Skin of body (tissue), 1 donor: ENCODE measurements at regions not wholly inside any gene's neighbourhood (a gene's known extent, or its start where the extent isn't known, plus 50 kb on each side); places are given as distances from the start of the nearest gene placed in this dataset.
"Not testable (repeated sequence)": the region's sequence is repeated elsewhere in the genome, so short reads cannot be mapped to it uniquely, and the experiment has no call there.

Source experiments
- DNase-seq: peaks from one replicate; lab custom pipeline; 2025; lab: John Stamatoyannopoulos, UW

DNA sequence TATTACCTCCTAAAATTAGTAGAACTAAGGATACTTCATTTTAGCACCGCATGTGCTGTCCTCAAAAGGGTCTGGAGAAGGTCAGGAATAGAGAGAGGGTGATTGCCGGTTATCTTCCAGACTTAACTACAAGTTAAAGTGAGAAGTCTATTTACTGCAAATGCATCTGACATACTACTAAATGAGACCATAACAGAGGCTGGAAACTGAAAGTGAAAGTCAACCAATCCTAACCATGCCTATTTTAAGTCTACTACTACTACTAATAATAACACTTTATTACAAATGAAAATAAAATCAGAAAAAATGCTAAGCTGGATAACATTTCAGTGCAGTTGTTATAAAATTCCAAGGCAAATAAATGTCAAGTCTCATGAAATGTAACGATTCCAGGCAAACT lies 244.7 kb downstream of the KIF20B start:
- no peak for DNase-seq

DNA sequence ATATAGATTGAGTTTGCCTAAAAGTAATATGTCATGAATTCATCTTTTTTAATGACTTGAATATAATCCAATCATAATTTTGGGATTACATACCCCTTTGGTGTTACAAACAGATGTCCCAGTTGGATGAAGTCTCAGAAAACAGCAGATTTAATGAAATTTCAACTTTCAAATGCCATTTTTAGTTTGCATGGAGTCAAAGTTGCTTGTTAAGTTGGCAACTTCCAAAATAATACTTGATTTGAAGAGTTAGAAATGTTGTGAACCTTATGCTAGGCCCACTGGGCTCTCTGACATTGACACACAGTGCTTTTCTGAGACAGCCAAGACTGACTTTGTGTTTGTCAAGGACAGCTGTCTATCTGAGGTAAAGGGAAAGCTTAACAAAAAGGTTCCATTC lies 248.1 kb downstream of the KIF20B start:
- DNase-seq: no peak

DNA sequence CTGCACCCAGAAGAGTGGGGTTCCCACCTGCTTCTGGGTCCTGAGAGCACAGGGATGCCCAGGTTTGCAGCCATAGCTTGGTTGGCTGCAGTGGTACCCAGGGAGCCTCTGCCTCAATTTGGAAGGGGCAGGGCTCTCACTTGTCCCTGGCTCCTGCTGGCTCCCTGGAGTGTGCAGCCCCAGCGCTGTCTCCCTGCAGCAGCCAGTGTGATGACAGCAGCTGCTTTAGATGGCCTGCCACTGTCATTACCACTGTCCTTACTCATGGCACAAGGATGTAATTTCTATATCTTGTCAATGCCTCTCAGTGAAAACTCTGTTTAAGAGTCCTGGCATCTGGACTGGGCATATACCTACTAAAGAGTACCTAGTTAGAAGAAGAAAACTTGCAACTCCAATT lies 250.9 kb downstream of the KIF20B start:
- no peak for DNase-seq

DNA sequence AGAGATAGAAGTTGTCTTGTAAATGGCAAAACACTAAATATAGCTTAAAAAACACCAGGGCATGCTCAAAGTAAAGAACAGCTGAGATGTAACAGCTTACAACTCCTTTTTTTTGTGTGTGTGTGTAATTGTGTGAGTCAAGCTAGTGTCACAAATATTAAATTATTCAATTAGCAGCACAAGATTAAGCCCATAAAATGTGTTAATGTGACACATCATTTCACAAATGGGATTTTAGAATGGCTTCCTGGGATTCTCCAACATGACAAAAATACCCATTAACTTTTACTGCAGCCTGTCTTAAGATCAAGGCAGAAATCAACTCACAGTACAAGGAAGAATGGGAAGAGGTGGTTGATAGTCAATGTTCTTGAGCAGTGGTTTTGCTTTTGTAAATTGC lies 251.4 kb downstream of the KIF20B start:
- no peak for DNase-seq

DNA sequence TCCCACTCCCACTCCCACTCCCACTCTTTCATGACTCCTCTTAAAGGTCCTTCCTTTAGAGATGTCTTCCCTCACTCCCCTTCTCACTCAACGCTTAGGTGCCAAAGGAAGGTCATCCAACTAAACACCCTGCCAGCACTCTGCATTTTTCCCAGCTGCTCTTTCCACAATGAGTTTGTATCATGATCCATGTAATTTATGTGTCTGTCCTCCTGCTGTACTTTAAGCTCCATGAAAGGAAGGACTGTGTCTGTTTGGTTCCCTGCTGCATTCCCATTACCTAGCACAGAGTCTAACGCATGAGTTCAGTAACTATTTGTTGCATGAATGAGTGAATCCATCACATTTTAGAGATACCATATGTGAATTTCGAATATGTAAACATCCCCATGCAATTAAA lies 252.7 kb downstream of the KIF20B start:
- no peak for DNase-seq

DNA sequence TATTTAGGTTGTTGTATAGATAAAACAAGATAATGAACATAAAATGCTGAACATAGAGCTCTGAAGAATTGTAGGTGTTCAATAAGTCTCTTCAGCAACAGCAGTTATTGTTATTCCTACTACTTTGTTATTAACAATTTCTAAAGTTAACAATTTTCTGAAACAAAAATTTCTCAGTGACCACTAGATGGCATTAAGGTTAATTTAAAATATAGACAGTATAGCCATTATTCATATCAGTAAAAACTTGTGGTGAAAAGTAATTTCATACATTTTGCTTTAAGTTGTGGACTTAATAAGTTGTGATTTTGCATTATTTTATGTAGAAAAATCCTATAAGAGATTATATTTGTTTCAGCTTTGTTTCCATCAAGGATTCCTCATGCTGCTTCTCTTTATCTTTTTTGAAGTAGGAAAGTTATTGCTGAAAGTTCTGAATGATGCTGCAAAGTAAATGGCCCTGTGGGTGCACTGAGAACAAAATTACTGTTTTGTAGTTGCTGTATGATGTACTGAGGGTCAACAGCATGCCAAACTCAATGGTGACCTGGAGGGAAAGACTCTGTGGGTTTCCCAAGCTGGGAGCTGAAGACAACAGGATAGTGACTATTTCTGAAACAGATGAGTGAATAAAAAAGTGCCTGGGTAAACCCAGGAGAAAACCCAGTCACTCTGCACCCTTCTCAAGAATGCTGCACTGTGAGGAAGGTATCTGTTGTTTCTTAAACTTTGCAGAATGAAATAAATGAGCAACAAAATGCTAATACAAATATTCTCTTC lies 253.6 kb downstream of the KIF20B start:
- no peak for DNase-seq

DNA sequence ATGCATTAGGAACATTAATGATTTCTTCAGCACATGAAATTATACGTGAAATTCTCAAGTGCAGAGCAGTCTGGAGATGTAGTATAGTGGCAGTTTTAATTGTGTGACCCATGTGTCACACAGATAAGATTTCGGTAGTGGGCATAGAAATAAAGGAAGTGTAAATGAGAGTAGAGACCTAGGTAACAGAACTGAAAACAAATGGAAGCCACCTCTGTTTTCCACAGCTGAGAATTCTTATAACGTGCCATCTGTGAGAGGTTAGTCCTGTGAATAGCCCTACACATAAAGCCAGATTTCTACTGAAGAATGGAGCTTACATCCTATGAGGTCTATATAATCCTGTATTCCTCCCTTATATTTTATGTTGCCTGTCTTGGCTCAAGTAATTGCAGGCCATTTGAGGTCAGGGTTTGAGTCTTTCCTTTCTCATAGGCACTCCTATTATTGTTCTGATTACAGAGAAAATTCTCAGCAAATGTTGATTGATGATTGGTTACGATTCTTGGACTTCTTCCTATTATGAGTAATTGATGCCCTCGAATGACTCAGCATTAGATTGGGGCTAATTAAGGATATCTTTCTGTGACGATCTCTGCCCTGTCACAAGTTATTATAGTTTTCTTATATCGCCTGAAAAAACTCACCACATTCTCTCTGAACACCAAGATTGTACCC lies 258.2 kb downstream of the KIF20B start:
- no peak for DNase-seq

DNA sequence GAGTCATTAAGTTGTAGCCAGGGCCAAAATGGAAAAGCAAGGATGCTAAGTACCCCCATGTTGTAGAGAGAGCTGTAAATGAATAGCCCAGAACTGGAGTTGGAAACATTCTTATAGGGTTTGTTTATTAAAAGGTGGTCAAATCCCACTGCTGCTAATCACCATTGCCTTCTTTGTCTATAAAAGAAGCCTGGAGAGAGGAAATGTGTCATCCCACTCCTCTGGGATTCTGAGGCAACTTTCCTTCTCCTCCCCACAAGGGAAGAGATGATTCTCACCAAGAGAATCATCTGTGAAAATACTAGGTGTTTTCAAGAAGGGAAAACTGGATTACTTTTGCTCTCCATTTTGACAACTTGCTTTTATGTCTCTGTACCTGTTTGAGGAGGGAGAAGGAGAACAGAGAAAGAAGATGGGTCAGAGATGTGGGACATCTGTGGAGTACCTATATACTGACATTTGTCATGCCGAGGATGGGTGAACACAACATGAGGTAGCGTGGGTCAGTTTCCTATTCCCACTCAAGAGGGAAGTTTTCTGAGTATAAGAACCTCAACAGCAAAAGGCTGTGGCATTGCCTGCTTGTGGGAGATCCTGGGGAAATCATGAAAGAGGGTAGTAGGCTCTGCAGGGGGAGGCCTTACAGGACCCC lies 262.2 kb downstream of the KIF20B start:
- no peak for DNase-seq

DNA sequence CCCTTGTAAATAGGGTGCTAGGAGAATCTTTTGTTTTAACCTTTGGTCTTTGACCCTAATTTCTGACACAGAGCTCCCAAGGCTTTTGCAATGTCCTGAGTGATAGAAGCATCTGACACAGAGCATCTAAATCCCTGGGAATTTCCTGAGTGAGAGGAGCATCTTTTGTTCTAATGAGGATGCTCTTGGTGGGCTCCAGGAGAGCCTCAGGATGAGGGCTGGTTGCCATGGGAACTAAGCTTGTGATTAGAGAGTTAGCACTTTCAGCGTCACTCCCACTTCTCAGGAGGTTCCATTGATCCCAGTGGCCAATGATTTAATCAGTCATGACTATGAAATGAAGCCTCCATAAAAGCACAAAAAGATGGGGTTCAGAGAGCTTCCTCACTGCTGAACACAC lies 264.8 kb downstream of the KIF20B start:
- DNase-seq: no peak

DNA sequence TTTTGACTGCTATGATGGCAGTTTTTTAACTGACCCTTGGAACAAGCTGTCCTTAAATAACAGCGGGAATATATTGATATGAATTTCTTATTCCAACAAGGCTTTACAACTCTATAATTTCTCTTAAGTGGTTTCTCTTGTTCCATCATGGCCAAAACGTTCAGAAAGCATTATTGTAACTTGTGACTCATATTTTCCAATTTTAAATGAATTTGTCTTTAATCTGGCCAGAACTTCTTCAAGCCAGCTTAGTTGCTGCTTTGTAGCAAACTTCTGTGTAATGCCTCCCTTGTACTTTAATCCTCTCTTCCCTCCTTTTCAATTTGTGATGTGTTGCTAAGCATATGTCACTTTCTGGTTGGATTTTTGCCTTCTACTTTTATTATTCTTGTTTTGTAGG lies 271.9 kb downstream of the KIF20B start:
- DNase-seq: no peak

DNA sequence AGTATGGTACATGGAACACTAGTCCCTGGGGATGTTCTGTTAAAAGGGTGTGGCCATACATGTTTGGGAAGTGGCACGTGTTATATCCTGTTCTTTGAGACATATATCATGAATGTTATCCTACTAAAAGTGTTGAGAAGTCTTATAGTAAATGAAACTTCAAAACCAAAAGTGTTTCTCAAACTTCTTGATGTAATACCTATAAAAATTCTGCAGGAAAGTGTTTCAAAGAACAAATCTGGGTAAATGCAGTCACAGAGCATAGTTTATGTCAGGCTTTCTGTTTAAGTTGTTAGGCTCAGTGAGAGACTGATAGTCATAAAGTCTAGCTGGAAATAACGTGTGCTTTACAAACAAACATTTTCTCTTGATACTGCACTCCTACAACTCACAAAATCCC lies 273.7 kb downstream of the KIF20B start:
- no peak for DNase-seq

DNA sequence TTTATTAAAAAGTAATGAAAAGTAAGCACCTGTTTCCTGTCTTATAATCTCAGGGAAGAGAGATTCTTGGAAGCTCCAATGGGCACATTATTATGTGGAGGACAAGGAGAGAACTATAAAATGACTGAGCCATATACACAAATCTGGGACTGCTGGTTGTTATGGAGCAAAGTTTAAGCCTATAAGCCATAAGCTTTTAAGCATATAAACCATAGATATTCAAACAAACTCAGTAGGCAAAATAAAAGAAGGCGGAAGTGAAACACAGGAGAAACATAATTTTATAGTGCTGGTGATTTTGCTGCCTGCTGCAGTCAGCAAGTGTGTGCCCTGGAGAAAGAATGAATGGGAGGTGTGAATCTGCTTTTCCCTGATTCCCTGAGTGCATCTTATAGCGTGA lies 274.4 kb downstream of the KIF20B start:
- no peak for DNase-seq

DNA sequence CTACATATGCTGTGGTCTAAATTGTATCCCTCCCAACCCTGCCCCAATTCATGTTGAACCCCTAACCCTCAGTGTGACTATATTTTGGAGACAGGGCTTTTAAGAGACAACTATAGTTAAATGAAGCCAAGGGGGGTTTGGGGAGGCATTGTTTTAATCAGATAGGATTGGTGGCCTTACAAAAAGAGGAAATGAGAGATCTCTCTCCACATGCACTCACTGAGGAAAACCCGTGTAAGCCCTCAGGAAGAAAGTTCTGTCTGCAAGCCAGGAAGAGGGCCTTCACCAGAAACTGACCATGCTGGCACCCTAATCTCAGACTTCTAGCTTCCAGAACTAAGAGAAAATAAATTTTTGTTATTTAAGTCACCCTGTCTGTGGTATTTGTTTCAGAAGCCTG lies 276.7 kb downstream of the KIF20B start:
- no peak for DNase-seq

DNA sequence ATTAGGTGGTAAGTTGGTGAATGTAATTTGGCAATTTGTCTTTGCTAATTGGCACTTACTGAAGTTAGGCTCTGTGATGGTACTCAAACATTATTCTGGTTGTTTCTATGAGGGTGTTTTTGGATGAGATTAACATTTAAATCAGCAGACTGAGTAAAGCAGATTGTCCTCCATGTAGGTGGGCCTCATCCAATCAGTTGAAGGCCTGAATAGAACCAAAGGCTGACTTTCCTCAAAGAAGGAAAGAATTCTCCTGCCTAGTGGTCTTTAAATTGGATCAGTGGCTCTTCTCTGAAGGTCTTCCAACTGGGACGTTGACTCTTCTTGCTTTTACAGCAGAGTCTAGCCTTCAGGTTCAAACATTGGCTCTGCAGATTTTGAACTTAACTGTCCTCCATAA lies 278.3 kb downstream of the KIF20B start:
- DNase-seq: no peak

DNA sequence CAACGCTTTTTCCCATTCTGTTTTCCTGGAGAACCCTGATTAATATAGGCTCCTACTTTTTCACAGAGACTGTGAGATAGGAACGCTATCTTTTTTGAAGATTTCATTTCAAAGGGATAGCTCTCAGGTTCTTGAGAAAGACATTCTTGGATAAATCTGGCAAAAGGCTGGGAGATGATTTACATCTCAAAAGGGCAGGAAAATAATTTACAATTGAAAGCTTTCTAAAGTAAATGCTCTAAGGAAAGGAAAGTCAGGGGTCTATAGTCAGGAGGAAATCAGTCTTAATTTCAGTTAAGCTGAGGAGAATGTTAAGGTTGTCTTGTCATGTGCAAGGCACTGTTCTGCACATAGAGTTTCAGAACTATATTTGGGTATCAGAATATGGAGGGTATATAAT lies 278.8 kb downstream of the KIF20B start:
- DNase-seq: no peak

DNA sequence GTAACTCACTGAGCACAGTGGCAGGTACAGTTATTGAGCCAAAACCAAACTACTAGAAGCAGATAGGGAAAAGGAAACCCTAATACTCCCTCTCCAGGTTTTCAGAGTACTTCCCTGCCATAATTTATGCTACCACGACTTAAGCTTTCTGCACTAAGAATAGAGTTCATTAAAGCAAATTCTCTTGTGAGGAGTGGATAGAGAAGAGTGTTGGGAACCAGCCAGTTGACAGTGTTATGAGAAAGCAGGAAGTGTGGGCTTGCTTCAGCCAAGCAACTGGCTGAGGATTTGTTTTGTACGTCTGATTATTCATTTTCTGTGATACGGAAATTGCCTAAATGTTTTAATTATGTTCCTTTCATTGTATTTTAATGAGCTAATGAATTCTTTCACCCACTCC lies 280.5 kb downstream of the KIF20B start:
- DNase-seq: peak; percentile 10

DNA sequence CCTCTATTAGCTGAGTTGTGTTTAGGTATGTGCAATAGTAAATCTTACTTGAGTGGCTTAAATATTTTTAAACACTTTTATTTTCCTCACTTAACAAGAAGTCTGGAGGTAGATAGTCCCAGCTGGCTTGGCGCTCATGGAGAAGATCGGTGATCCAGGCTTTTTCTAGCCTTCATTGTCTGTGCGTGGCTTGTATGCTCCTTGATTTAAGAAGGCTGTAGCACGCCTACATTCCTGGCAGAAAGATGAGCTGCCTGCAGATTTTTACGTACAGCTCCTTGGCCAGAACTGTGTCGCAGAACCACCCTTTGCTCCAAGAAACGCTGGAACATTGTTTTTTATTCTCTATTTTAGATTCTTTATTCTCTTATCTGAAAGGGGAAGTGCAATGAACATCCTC lies 284.1 kb downstream of the KIF20B start:
- DNase-seq: no peak

DNA sequence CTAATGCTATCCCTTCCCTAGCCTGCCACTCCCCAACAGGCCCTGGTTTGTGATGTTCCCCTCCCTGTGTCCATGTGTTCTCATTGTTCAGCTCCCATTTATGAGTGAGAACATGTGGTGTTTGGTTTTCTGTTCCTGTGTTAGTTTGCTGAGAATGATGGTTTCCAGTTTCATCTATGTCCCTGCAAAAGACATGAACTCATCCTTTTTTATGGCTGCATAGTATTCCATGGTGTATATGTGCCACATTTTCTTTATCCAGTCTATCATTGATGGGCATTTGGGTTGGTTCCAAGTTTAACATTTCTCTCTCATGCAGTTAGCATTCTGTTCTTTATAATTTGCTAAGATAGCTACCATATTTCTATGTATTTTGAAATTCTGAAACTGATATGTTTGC lies 287.0 kb downstream of the KIF20B start:
- not testable (repeated sequence) for DNase-seq

DNA sequence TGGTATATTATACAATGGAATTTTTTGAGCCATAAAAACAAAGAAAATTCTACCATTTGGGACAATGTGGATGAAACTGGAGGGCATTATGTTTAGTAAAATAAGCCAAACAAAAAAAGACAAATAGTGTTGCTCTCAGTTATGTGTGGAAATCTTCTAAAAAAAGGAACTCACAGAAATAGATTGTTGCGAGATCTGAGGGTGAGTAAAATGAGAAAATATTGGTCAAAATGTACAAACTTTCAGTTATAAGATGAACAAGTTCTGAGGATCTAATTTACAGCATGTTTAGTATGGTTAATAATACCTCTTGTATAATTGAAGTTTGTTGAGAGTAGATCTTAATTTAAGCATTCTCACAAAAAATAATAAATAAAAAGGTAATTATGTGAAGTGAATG lies 291.2 kb downstream of the KIF20B start:
- no peak for DNase-seq

DNA sequence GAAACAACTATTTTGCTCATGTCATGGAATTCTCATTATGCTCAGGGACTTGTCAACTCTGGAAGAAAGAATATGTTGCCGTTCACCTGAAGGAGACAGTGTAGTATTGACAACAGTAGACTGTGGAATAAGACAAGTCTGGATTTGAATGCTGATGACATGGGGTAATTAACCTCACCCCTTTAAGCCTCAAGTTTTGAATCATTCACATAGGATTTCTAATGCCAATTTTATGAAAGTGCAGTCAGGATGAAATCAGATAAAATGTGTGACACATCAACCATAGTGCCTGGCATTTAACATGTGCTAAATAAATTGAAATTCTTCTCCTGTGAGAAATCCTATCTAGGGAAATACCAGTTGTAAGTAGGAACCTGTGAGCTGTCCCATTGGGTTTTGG lies 305.8 kb downstream of the KIF20B start:
- no peak for DNase-seq

DNA sequence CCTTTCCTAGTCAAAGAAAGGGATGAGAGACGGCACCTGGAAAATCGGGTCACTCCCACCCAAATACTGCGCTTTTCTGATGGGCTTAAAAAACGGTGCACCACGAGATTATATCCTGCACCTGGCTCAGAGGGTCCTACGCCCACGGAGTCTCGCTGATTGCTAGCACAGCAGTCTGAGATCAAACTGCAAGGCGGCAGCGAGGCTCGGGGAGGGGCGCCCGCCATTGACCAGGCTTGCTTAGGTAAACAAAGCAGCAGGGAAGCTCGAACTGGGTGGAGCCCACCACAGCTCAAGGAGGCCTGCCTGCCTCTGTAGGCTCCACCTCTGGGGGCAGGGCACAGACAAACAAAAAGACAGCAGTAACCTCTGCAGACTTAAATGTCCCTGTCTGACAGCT lies 309.9 kb downstream of the KIF20B start:
- not testable (repeated sequence) for DNase-seq

DNA sequence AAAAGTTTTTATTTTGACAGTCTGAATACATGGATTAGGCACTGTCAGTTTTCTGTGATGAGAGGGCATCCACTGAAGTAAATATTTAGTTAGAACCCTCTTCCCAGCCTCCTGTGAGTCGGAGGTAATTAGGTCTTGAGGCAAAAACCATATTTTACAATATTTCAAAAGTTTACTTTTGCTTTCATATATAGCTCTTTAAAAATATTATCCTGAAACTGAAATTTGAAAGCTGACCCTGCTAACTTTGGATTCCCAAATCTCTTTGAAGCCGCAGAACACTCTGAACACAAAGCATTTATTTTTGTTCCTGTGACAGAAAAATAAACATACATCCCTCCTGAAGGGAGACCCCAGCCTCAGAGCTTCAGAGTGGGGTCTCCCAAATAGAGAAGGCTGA lies 317.4 kb downstream of the KIF20B start:
- no peak for DNase-seq

DNA sequence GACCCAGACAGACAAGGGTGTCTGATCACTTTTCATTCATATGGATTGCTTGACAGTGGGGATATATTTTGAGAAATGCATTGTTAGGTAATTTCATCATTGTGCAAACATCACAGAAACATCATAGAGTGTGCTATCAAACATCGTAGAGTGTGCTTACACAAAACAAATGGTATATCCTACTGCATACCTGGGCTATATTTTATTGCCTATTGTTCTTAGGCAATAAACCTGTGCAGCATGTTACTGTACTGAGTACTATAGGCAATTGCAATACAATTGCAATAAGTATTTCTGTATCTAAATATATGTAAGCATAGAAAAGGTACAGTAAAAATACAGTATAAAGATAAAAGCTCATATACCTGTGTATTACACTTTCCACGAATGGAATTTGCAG lies 319.1 kb downstream of the KIF20B start:
- DNase-seq: no peak
